ENCODE measurements at regions not wholly inside any gene's neighbourhood (a gene's known extent, or its start where the extent isn't known, plus 50 kb on each side); places are given as distances from the start of the nearest gene placed in this dataset.

DNA sequence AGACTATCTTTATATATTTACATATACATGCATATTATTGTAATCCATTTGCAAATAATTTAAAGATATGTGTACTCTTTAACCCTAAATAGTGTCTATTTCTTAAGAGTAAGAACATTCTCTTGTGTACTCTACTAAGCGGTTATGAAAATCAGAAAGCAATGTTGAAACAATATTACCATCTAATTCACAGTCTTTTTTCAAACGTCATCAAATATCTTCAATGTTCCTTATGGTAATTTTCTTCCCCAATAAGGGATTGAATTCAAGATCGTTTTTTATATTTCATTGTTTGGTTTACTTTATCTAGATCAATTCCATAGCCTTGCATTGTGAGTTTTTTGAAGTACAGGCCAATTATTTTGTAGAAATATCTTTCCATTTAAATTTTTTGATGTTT, 1647.4 kb upstream of the PRR20A start (continued):
- TF ChIP-seq, protein P1, sequence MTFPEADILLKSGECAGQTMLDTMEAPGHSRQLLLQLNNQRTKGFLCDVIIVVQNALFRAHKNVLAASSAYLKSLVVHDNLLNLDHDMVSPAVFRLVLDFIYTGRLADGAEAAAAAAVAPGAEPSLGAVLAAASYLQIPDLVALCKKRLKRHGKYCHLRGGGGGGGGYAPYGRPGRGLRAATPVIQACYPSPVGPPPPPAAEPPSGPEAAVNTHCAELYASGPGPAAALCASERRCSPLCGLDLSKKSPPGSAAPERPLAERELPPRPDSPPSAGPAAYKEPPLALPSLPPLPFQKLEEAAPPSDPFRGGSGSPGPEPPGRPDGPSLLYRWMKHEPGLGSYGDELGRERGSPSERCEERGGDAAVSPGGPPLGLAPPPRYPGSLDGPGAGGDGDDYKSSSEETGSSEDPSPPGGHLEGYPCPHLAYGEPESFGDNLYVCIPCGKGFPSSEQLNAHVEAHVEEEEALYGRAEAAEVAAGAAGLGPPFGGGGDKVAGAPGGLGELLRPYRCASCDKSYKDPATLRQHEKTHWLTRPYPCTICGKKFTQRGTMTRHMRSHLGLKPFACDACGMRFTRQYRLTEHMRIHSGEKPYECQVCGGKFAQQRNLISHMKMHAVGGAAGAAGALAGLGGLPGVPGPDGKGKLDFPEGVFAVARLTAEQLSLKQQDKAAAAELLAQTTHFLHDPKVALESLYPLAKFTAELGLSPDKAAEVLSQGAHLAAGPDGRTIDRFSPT (tag by site-specific recombination; IDR thresholded peaks at IDR 0.05), result no peak
- TF ChIP-seq YY1 (tag by site-specific recombination; IDR thresholded peaks at IDR 0.05), result no peak
- TF ChIP-seq, protein P2, sequence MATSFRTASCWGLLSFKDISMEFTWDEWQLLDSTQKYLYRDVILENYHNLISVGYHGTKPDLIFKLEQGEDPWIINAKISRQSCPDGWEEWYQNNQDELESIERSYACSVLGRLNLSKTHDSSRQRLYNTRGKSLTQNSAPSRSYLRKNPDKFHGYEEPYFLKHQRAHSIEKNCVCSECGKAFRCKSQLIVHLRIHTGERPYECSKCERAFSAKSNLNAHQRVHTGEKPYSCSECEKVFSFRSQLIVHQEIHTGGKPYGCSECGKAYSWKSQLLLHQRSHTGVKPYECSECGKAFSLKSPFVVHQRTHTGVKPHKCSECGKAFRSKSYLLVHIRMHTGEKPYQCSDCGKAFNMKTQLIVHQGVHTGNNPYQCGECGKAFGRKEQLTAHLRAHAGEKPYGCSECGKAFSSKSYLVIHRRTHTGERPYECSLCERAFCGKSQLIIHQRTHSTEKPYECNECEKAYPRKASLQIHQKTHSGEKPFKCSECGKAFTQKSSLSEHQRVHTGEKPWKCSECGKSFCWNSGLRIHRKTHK (tag by site-specific recombination; IDR thresholded peaks at IDR 0.05), result no peak
- TF ChIP-seq ZNF837 (tag by site-specific recombination; IDR thresholded peaks at IDR 0.05), result no peak
- TF ChIP-seq, protein P3, sequence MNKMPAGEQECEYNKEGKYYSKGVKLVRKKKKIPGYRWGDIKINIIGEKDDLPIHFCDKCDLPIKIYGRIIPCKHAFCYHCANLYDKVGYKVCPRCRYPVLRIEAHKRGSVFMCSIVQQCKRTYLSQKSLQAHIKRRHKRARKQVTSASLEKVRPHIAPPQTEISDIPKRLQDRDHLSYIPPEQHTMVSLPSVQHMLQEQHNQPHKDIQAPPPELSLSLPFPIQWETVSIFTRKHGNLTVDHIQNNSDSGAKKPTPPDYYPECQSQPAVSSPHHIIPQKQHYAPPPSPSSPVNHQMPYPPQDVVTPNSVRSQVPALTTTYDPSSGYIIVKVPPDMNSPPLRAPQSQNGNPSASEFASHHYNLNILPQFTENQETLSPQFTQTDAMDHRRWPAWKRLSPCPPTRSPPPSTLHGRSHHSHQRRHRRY (tag by site-specific recombination; IDR thresholded peaks at IDR 0.05), result no peak
- no peak for TF ChIP-seq ZNF610 (tag by site-specific recombination; IDR thresholded peaks at IDR 0.05; ENCODE audit: borderline replicate concordance)
- TF ChIP-seq ZNF747 (tag by site-specific recombination; IDR thresholded peaks at IDR 0.05), result no peak
- no peak for TF ChIP-seq ZFP69B (tag by site-specific recombination; IDR thresholded peaks at IDR 0.05)
- TF ChIP-seq ZNF48 (tag by site-specific recombination; IDR thresholded peaks at IDR 0.05), result no peak
- TF ChIP-seq, protein P4, sequence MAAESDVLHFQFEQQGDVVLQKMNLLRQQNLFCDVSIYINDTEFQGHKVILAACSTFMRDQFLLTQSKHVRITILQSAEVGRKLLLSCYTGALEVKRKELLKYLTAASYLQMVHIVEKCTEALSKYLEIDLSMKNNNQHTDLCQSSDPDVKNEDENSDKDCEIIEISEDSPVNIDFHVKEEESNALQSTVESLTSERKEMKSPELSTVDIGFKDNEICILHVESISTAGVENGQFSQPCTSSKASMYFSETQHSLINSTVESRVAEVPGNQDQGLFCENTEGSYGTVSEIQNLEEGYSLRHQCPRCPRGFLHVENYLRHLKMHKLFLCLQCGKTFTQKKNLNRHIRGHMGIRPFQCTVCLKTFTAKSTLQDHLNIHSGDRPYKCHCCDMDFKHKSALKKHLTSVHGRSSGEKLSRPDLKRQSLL (tag by site-specific recombination; IDR thresholded peaks at IDR 0.05), result no peak
- TF ChIP-seq, protein P5, sequence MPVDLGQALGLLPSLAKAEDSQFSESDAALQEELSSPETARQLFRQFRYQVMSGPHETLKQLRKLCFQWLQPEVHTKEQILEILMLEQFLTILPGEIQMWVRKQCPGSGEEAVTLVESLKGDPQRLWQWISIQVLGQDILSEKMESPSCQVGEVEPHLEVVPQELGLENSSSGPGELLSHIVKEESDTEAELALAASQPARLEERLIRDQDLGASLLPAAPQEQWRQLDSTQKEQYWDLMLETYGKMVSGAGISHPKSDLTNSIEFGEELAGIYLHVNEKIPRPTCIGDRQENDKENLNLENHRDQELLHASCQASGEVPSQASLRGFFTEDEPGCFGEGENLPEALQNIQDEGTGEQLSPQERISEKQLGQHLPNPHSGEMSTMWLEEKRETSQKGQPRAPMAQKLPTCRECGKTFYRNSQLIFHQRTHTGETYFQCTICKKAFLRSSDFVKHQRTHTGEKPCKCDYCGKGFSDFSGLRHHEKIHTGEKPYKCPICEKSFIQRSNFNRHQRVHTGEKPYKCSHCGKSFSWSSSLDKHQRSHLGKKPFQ (tag by site-specific recombination; IDR thresholded peaks at IDR 0.05), result no peak

DNA sequence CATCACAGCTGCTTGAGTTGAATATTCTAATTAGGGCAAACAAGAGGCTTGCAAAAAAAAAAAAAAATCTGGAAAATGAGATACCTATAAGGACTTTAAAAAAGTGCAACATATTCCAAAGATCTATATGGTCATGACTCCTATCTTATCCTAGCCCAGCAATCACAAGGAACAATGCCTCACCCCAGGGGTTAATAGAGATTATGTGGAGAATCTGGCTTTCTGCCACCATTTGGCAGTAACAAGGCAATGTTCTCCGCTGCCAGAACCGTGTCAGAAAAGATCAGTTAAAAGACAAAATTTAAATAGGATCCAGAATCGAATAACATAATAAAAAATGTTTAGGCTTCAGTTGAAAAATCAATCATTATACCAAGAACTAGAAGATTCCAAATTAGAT, 1643.2 kb upstream of the PRR20A start:
- Histone ChIP-seq H3K36me3 (ENCODE audit: control insufficient read depth in 2 of 2, insufficient read depth in 1 of 2, low read length in 2 of 2) (no peaks in the 10 kb centered on the region), H3K27ac (ENCODE audit: extremely low read depth, low read depth, low read length) (no peak overlapping the region), H3K4me3 (ENCODE audit: low read depth, low read length) (no peak overlapping the region), H3K9me3 (ENCODE audit: control insufficient read depth, insufficient read depth, low read depth, low read length) (no peaks in the 10 kb centered on the region), H3K4me1 (ENCODE audit: control insufficient read depth, insufficient read depth, low read length) (no peaks in the 10 kb centered on the region)
- TF ChIP-seq ZNF837 (tag by site-specific recombination; IDR thresholded peaks at IDR 0.05), result no peak
- no peak for TF ChIP-seq ZNF394 (tag by site-specific recombination; IDR thresholded peaks at IDR 0.05; ENCODE audit: borderline replicate concordance)
- TF ChIP-seq, protein P6, sequence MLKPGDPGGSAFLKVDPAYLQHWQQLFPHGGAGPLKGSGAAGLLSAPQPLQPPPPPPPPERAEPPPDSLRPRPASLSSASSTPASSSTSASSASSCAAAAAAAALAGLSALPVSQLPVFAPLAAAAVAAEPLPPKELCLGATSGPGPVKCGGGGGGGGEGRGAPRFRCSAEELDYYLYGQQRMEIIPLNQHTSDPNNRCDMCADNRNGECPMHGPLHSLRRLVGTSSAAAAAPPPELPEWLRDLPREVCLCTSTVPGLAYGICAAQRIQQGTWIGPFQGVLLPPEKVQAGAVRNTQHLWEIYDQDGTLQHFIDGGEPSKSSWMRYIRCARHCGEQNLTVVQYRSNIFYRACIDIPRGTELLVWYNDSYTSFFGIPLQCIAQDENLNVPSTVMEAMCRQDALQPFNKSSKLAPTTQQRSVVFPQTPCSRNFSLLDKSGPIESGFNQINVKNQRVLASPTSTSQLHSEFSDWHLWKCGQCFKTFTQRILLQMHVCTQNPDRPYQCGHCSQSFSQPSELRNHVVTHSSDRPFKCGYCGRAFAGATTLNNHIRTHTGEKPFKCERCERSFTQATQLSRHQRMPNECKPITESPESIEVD (tag by site-specific recombination; IDR thresholded peaks at IDR 0.05), result no peak
- no peak for TF ChIP-seq ZNF10 (tag by site-specific recombination; IDR thresholded peaks at IDR 0.05)
- no peak for TF ChIP-seq ZNF830 (tag by site-specific recombination; IDR thresholded peaks at IDR 0.05; ENCODE audit: low read depth)
- TF ChIP-seq, protein P7, sequence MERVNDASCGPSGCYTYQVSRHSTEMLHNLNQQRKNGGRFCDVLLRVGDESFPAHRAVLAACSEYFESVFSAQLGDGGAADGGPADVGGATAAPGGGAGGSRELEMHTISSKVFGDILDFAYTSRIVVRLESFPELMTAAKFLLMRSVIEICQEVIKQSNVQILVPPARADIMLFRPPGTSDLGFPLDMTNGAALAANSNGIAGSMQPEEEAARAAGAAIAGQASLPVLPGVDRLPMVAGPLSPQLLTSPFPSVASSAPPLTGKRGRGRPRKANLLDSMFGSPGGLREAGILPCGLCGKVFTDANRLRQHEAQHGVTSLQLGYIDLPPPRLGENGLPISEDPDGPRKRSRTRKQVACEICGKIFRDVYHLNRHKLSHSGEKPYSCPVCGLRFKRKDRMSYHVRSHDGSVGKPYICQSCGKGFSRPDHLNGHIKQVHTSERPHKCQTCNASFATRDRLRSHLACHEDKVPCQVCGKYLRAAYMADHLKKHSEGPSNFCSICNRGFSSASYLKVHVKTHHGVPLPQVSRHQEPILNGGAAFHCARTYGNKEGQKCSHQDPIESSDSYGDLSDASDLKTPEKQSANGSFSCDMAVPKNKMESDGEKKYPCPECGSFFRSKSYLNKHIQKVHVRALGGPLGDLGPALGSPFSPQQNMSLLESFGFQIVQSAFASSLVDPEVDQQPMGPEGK (tag by site-specific recombination; IDR thresholded peaks at IDR 0.05), result no peak
- TF ChIP-seq, protein P8, sequence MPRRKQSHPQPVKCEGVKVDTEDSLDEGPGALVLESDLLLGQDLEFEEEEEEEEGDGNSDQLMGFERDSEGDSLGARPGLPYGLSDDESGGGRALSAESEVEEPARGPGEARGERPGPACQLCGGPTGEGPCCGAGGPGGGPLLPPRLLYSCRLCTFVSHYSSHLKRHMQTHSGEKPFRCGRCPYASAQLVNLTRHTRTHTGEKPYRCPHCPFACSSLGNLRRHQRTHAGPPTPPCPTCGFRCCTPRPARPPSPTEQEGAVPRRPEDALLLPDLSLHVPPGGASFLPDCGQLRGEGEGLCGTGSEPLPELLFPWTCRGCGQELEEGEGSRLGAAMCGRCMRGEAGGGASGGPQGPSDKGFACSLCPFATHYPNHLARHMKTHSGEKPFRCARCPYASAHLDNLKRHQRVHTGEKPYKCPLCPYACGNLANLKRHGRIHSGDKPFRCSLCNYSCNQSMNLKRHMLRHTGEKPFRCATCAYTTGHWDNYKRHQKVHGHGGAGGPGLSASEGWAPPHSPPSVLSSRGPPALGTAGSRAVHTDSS (tag by site-specific recombination; IDR thresholded peaks at IDR 0.05), result no peak
- no peak for TF ChIP-seq ZNF155 (tag by site-specific recombination; IDR thresholded peaks at IDR 0.05)
- TF ChIP-seq ZNF16 (tag by site-specific recombination; IDR thresholded peaks at IDR 0.05; ENCODE audit: low read depth), result no peak
- TF ChIP-seq ZNF843 (tag by site-specific recombination; IDR thresholded peaks at IDR 0.05), result no peak
- no peak for TF ChIP-seq ZNF555 (tag by site-specific recombination; conservative IDR thresholded peaks at IDR 0.05)
- no peak for TF ChIP-seq ZFP69B (tag by site-specific recombination; IDR thresholded peaks at IDR 0.05)
- TF ChIP-seq ZNF549 (tag by site-specific recombination; IDR thresholded peaks at IDR 0.05), result no peak
- ChIA-PET CTCF (no interaction called here), POLR2A (no interaction called here)
